DLD1 (cell line): ENCODE measurements at regions not wholly inside any gene's neighbourhood (a gene's known extent, or its start where the extent isn't known, plus 50 kb on each side); places are given as distances from the start of the nearest gene placed in this dataset.

ENCODE experiments used
- in situ Hi-C: cut with HindIII; loops from 2 replicates; pipeline ENCODE4 v1.10.0; 2017; ENCODE audit warnings: low sequenced_read_pairs

- in situ Hi-C loops, result no loop called here
These were observed 97.7 kb upstream of the TOP3B start for GRCh38 chr22:22080270-22080669.

DNA sequence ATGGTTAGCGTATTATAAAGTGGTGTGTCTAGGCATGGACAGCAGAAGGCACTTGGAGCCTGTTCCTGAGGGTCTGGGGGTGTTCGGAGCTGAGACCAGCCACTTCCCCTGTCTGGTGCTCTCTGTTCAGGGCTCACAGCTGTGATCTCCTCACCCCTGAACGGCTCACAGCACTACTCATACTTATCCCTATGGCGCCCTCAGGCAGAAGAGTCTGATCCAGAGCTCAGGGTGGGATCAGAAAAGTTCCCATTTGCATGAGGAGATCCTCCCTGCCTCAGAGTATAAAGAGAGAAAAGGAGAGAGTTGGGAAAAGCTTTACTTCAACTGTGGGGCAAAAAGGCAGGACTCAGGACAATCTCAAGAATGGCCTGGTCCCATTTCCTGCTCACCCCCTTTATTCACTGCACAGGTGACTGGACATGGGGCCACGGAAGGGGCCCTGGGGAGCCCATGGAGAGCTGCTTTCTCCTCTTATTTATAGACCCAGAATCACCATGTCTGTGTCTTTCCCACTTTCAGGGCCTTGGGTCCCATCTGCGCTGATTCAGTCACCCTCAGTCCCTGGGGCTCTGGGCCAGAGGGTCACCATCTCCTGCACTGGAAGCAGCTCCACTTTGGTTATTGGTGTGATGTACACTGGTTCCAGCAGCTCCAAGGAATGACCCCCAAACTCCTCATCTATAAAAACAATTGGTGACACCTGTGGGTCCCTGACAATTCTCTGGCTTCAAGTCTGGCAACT lies 97.0 kb upstream of the TOP3B start:
- in situ Hi-C loops, result no loop called here

GRCh38 chr22:22078329-22078728 lies 95.7 kb upstream of the TOP3B start:
- in situ Hi-C loops, result no loop called here

- in situ Hi-C loops, result no loop called here
These were observed 94.5 kb upstream of the TOP3B start for GRCh38 chr22:22076932-22077703.

DNA sequence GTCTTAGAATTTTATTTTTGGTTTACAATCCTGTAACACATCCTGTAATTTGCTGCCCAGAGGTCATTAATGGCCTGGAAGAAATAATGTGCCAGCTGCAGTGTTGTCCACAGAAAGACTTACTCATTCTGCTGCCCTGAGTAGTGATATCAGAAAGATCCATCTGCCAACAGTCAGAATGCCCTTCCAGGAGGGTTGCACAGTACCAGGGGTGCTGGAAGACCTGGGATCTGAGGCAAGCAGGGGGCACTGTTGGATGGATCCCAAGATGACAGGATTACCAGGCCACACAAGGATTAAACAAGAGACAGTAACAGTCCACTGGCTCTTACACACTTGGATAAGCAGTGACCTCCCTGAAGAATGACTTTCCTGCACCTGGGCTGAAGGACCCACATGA lies 93.8 kb upstream of the TOP3B start:
- in situ Hi-C loops, result no loop called here

DNA sequence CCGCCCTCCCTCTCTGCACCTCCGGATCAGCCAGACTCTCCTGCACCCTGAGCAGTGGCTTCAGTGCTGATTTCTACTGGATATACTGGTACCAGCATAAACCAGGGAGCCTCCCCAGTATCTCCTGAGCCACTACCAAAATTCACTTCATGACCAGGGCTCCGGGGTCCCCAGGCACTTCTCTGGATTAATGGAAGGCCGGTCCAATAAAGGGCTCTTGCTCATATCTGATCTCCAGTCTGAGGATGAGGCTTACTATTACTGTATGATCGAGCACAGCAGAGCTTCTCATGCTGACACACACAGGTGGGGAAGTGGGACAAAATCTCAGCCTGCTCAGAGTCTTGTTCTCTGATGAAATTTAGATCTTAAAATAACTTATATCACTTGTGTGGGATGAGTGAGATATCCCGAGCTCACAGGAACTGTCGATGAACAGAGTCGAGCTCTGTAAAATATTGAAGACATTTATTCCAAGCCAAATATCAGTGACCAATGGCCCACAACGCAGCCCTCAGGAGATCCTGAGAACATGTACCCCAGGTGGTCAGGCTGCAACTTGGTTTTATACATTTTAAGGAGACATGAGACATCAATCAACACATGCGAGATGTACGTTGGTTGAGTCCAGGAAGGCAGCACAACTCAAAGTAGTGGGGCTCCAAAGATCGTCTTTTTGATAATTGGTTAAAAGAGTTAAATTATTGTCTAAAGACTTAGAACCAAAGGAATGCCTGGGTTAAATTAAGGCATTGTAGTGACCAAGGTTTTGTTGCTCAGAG lies 93.0 kb upstream of the TOP3B start:
- in situ Hi-C loops, result no loop called here

DNA sequence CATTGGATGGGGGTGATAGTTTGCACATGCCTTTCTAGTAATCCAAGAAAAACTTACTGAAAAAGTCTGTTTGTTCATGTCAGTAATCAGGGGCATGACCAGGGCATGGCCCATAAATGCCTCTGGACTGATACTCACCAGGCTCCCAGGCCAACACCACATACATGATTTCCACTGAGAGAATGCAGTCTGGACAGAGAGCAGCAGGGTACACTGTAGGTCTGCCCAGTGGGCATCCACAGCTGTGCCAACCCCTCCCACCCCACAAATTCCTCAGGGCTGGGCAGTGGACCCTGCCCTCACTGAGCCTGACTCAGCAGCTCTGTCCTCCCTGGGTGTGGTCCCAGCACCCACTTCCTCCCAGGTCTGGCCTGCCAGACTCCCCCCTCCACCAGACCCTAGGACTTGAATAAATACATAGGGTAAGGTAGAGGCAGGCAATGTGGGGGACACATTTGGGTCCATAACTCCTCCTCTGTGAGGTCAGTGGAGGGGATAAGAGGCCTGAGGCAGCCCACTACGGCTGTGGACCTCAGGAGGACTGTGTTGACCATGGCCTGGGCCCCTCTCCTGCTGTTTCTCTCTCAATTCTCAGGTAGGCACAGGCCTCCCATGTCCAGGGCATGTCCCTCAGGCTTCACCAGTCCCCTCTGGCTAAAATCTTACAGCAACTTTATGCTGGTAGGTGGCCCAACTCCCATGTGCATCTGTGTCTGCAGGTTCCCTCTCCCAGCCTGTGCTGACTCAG lies 92.2 kb upstream of the TOP3B start:
- in situ Hi-C loops, result no loop called here

DNA sequence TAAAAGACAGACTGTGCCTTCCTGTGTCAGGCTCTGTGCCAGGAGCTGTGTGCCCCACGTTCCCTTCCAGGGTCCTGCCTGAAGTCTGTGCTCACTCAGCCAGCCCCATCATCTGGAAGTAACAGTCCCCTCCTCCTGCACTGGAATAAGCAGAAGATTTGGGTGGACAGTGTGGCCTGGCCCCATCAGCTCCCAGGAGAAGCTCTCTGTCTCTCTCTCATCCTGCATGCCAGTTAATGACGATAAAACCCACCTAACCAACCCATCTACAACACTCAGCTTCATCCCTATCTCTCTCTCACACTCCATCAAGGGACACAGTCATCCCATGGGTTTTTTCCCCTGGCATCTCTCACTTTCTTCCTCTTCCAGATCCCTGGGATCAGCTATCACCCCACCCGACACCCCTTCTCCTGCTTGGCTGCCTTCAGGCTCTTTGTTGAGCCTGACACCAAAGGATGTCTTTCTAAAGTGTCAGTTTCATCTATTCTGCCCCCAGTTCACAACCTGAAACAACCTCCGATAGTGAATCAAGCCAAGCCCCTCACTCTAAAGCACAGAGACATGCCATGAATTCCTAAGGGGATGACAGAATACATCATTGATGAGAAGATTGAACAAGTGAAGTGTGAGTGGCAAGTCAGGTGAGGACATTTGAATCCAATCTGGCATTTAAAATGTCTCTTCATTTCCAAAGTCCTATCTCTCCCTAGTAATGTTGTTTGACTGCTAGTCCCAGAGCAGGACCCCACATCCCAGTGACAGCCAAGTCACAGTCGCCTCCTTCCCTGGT lies 91.4 kb upstream of the TOP3B start:
- in situ Hi-C loops, result no loop called here

DNA sequence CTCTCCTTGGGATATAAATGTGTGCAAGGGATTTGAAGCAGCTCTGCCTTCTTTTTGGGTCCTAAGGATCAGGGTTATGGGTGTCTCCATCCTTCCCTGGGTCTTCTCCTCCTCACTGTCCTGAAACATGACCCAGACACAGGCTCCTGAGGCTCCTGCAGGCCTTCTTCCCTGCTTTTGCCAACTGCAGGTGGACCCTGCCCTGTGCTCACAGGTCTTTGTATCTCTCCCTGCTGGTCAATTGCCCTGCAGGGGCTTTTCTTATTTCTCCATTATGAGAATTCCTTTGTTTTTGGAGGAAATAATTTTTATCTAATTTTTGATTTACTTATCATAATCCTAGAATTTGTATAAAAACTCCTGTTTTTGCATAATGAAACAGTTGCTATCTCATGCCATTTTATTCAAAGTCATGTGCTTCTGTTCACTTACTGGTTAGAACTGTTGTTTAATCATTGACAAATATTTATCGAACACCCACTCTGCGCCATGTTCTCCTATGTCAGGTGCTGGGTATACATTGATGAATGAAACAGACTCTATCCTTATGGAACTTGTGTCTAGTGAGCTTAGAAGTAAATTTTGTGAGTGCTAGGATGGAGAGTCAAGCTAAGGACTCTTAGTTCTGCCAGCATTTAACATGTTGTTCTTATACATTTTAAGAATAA lies 89.7 kb upstream of the TOP3B start:
- in situ Hi-C loops, result no loop called here

DNA sequence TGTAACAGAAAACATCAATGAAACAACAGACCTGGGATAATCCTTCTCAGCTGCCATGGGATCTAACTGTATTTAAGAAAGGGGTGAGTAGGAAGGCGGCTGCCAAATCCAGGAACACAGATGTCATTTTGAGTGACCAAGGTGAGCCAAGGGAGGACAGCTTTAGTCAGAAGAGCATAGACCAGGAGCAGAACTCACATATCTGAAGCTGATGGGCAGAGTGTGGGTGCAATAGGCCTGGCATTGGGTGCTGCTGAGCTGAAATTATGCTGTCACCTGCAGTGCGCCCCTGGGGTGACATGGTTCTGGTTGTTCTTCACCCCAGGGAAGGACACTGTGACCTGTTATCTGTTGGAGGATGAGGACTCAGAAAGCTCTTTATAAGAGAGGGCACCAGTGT lies 88.9 kb upstream of the TOP3B start:
- in situ Hi-C loops, result no loop called here

GRCh38 chr22:22070371-22070824 lies 87.8 kb upstream of the TOP3B start:
- in situ Hi-C loops, result no loop called here

- in situ Hi-C loops, result no loop called here
These were observed 87.1 kb upstream of the TOP3B start for GRCh38 chr22:22069450-22070370.

DNA sequence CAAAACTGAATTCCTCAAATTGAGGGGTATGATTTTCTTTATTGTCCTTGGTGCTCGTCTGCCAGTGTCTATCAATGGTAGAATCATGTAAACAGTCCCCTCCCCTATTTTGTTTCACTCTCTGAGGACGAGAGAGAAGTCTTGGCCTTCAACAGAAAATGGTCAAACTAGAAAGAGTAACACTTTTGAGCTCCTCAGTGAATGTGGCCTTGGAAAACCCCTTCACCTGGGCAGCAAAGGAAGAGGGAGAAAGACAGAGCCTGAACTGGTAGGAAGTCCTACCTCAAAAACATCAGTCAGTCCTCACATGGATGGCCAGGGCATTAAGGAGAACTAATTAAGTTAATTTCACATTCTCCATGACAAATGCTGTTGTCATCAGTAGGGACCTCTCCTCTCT lies 86.1 kb upstream of the TOP3B start:
- in situ Hi-C loops, result no loop called here

- in situ Hi-C loops, result no loop called here
These were observed 85.4 kb upstream of the TOP3B start for GRCh38 chr22:22068025-22068424.

DNA sequence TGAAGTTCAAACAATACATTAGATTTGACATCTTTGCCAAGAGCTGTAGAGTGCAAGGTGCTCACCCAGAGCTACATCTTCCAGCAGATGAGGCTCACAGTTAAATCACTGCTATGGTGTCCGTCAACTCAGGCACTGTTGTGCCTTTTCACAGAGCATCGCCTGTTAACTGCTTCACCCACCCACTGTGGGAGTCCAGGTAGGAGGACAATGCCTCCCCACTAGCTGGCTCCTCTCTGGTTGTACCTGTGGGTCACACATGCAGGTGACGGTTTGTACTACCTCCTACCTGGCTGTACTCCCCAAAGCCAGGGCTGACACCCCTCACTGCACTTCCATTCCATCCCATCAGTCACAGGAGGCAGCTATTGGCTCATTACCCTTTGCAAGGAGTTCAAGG lies 84.6 kb upstream of the TOP3B start:
- in situ Hi-C loops, result no loop called here

GRCh38 chr22:22064580-22064979 lies 82.0 kb upstream of the TOP3B start:
- in situ Hi-C loops, result no loop called here

GRCh38 chr22:22062306-22062793 lies 79.8 kb upstream of the TOP3B start:
- in situ Hi-C loops, result no loop called here
